ENCODE measurements at regions not wholly inside any gene's neighbourhood (a gene's known extent, or its start where the extent isn't known, plus 50 kb on each side); places are given as distances from the start of the nearest gene placed in this dataset.

DNA sequence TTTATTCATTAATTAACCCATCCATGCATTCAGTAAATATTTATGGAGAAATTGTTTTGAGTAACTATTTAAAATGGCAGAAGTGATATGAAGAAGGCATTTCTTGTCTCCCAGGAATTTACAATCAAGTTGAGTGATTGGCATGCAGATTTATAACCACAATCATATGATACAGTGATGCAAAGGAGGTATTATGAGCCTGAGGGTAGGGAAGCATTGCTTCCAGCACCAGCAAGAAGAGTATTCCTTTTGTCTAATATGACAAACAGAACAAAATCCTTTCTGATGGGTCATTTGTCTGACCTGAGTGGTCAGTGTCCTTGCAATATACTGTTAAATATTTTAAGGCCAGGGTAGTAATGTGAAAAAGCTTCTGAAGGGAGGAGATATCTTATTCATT, 244.2 kb upstream of the RGPD4 start:
- no peak for DNase-seq

DNA sequence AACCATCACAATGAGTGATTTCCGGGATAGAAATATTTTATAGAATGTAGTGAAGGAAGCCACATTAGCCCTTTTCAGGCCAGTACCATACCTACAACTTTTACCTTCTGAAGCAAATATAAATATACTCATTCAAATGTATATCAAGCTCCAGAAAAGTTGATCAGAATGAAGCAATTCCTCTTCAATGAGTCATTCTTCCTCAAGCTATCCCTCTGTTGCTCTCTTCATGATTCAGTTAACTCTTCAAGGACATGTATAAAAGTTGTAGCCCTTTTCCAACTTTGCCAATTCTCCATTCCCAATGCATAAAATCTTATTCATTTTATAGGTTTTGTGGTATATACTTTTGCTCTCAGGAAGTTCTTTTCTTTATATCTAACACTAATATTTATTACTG, 242.1 kb upstream of the RGPD4 start:
- DNase-seq = no peak

DNA sequence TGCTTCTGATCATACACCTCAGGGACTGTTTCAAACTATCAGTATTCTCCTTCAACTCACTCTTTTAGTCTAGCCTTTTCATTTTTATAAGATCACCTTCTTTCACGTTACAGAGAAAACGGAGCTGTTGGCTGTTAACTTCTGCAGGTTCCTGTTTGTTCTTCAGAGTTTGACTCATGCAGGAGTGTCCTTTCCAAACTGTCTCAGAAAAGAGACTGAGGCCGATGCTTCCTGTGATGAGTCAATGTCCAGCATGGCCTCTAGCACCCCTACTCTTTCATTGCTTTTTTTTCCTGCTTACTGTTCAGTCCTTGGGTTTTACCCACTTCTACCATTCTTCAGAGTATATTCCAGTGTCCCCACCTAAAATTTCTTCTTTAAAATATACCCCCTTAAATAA, 240.8 kb upstream of the RGPD4 start:
- no peak for DNase-seq

DNA sequence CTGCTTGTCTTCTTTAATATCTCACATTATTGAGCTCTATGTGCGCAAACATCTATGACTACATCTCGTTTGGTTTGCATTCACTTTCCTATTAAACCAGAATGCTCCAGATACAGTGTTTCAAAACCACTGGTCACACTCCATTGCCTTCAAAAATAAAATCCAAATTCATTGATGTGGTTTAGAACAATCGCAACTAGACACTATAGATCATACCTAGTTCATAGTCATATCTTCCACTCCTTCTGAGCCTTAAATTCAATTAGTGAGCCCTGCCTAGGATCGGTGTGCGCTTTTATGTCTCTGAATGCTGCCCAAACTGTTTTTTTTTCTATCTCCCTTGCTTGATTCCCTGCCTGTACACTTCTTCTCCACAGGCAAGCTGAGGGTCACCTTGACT, 238.5 kb upstream of the RGPD4 start:
- DNase-seq = no peak

DNA sequence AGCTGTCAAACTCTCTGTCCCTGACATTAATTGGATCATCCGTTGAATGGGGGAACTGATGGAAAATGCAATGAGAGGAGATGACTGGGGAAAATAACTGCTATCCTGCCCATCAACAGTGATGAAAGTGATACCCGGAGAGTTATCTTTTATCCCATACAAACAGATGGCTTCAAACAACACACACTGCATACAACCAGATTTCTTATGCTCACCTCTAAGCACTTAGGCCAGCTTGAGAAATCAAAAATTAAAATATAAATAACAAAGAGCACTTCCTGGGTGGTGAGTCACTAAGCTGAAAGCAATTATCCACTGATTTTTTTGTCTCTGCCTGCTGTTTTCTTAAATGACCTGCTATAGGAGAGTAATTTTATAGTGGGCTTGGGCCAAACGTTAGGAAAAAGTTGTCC, 237.6 kb upstream of the RGPD4 start:
- DNase-seq = no peak

DNA sequence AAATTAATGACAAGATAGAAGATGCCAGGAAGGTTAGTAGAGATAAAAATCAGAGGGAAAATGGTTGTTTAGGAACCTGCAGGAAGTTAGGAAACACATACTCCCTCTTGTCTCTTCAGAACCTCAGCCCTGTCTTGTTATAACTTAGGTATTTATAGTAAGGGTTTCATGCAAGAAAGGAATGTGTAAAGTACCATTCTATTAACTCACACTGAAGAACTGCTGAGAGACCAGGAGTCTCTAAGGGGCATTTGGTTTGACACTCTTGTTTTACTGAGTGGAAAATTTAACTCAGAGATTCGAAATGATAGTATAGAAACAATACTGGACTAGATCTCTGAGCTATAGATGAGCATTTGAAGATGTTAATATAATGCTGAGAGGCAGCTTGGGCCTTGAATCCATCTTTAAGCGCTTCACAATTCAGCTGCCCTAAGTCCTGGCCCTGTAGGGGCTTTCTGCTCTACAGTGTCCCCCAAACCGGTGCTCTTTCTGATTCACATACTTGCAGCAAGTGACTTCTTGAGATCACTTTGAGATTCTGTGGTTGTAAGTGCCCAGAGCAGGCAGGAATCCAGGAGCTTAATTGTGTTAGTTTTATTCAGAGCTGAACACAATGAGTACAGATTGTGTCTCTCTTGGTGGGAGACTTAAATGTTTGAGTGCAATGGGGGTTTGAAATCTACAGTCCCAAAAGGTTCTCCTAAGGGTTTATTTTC, 235.0 kb upstream of the RGPD4 start:
- no peak for DNase-seq

DNA sequence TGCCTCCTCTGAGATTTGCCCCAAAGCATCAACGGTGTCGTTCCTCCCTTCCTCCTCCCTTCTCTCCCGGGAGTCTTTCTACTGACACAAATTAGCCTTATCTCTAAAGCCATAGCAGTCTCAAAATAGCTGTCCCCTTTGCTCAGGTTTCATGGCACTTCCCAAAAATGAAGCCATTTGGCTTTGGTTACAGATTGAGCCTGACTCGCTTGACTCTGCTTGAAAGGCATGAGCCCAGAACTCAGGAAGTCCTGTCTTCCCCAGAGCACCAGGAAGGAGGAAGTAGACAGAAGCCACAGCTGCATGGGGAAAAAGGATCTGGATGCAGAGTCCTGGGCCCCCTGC, 234.4 kb upstream of the RGPD4 start:
- DNase-seq = no peak

DNA sequence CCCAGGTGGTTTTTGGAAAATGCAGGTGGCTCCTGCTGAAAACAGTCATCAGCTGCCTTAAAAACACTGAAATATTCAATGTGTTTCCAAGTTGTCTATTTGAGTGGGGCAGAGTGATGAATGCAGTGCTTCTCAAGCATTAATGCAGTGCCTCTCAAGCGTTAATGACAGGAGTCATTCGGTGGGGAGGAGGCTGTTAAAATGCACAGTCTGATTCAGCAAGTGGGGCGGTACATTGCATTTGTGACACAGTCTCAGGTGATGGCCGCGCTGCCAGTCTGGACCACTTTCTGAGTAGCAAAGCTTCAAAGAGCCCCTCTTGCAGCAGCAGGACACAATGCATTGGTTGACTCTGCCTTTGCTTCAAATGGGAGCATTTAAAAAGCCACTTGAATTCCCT, 231.4 kb upstream of the RGPD4 start:
- DNase-seq = no peak

DNA sequence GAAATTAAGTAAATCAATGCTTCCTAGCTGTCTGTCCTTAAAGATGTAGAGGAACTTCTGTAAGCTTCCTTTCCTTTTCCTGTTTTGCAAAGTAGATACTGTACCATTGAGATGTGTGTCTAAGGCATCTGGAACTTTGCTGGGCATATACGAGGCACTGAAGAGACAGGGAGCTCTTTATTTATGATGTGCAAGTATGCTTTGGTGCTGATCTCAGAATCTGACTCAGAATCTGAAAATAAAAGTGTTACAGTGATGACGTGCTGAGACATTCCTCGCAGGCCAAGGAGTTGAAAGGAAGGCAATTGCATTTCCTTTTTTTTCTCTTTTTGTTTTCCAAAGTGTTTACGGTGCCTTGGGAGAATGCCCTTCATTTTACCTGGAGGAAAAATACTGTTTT, 230.9 kb upstream of the RGPD4 start:
- no peak for DNase-seq

DNA sequence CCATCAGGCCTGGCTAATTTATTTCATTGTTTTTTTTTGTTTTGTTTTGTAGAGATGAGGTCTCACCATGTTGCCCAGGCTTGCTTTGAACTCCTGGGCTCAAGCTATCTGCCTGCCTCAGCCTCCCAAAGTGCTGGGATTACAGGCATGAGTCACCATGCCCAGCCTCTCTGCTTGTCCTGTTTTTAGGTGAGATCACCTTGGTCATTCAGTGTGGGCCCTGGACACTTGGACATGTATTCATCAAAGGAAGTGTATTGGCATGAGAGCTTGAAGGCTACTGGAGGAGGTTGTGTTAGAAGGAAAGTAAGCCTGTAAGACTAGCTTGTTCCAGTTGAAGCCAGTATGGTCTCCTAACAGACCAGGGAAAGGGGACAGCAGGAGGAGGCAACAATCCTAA, 229.2 kb upstream of the RGPD4 start:
- no peak for DNase-seq

DNA sequence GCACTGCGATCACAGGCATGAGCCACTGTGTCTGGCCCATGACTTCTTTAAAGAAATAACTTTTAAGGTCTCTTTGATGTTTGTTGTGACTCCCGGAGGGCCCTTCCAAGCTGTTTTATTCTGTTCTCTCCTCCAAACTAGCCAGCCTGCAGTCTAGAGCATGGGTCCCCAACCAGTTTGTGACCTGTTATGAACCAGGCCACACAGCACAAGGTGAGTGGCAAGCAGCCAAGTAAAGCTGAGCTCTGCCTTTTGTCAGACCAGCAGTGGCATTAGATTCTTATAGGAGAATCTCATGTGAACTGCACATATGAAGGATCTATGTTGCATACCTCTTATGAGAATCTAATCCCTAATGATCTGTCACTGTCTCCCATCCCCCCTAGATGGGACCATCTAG, 223.9 kb upstream of the RGPD4 start:
- DNase-seq = no peak

DNA sequence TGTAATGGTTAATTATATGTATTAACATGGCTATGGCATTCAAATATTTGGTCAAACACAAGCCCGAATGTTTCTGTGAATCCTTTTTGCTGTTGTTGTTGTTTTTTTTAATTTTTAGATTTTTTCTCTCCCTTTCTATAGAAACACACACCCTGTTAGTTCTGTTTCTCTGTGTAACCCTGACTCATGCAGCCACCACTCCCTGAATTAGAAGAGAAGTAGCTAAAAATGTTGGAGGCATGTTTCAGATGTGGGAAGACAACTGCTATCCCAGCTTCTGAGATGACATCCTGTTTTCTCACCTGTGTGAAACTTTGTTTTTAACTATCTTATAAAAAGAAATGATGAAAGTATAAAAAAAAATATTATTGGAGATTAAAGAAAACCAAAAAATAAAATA, 219.6 kb upstream of the RGPD4 start:
- no peak for DNase-seq

DNA sequence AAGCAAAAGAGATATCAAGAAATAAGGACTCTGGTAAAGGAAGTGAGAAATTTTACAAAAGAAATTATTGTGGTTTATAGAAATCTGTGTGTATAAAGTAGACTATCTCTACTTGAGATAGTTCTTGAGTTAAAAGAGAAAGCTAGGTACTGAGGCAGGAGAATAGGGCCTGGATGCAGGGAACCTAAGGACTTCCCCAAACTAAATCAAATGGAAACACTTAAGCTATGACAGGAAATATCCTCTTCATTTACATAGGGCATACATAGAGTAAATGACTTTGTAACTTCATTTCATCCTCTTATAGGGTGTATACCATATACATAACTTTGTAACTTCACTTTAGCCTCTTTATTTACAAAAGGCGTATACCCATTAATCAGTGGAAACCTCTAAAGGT, 219.2 kb upstream of the RGPD4 start:
- DNase-seq = no peak

DNA sequence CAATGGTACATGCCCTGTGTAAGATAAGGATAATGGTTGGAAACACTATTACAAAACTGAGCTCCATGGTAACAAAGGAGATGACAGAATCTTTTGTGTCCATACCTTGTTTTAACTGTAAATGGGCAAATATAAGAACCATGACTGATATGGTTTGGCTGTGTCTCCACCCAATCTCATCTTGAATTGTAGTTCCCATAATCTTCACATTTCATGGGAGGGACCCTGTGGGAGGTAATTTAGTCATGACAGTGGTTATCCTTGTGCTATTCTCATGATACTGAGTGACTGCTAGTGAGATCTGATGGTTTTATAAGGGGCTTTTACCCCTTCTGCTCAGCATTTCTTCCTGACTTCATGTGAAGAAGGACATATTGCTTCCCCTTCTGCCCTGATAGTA, 211.7 kb upstream of the RGPD4 start:
- DNase-seq = no peak

DNA sequence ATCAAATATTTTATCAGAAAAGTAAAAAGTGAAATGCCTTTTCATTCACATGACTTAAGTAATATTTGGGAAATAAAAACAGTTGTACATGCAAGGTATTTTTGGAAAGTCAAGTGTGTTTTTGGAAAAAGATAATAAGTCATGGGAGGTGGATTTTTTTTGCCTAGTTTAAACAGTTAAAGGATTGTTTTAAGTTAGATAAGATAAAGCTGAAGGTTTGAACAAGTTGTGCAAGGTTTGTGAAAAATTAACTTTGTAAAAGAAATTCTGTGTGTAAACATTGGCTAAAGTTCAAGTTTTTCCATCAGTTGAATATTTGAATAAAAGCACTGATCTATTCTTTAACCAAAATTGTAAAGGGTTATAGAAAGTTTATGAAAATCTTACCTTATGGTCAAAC, 207.9 kb upstream of the RGPD4 start:
- DNase-seq = no peak

DNA sequence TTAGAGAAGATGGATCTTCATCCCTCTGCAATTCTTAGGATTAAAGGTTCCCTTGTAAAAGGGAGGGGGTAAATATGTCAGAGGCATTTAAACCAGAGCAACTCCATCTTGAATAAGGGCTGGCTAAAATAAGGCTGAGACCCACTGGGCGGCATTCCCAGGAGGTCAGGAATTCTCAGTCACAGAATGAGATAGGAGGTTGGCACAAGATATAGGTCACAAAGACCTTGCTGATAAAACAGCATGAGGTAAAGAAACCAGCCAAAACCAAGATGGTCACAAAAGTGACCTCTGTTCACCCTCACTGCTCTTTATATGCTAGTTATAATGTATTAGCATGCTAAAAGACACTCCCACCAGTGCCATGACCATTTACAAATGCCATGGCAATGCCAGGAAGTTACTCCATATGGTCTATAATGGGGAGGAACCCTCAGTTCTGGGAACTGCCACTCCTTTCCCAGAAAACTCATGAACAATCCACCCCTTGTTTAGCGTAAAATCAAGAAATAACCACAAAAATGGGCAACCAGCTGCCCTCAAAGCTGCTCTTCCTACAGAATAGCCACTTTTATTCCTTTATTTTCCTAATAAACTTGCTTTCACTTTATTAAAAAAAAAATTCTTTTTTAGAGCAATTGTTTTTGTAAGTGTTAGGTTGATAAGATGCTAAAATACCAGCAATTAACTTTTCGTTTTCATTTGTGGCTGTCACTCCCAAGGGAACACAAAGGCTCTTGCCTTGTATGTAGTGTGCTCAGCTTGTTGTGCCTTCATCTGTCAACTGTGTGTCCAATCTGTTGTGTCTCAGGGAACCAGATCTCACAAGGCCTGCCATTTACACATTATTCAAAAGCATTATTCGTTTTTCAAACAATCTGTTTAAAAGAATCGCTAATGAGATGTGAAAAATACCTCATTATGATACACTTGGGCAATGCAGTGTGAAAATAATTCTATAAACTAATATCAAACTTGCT, 205.2 kb upstream of the RGPD4 start:
- no peak for DNase-seq

DNA sequence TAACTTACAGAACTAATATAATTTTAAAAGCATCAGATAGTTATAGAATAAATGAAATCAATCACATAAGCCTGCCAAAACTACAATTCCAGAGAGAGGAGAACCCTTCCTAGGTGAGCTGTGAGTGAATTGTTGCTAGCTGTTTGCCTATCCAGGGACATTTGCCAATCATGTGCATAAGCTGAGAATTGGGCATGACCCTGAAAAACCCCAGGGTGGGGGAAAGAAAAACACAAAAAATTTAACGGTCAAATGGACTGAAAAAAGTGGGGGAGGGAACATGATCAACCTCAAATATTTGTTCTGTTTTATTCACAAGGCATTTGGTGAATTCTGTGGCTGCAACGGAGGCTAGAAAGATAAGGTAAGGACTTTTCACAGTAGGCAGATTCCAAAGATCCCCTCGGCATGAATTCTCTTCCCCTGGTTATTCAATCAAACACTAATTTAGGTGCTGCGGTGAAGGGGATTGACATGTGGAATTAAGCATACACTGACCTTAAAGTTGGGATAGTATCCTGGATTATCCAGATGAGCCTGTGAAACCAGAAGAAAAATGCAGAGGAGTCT, 203.9 kb upstream of the RGPD4 start:
- no peak for DNase-seq

DNA sequence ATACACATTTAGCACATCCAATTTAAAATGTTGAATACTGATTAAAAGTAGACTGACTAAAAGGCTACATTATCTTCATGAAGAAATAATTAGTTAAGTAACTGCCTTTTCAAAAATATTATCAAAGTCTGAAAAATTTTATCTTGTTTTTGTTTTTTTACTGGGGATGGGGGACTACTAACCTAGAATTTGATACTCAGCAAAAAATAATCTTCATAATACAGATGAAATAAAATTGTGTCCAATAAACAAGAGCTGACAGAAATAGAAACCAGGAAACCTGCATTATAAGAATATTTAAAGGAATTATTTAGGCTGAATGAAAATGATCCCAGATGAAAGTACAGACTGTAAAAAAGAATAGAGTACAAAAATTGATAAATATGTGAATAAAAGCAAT, 200.7 kb upstream of the RGPD4 start:
- no peak for DNase-seq

DNA sequence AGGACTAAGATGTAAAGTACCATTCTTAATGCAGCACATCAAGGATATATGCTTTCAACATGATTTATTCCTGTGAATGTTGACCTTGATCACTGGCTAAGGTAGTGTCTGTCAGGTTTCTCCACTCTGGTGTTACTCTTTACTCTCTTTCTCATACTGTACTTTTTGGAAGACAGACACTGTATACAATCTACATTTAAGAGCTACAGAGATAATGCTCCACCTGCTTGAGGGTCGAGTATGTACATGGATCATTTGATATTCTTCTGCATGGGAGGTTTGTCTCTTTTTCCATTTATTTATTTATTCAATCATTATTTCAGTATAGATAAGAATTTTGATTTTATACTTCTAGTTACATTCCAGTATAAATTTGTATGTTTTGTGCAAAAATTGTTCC, 199.5 kb upstream of the RGPD4 start:
- no peak for DNase-seq

DNA sequence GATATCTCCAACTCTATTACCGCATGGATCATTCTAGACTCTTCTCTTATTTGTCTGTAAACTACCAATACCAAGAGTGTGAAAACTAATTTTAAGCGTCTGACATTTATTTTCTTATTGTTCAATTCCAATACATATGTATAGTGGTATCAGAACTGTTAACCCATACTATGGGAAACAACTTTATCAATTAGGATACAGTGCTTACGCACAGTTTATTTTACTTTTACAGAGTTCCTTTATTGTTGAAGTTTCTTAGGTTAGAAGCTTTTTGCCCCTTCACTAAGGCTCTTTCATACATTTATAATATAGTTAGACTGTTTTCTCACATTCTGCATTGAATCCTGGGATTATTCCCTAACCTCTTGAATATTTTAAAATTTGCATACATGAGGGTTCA, 198.8 kb upstream of the RGPD4 start:
- no peak for DNase-seq

DNA sequence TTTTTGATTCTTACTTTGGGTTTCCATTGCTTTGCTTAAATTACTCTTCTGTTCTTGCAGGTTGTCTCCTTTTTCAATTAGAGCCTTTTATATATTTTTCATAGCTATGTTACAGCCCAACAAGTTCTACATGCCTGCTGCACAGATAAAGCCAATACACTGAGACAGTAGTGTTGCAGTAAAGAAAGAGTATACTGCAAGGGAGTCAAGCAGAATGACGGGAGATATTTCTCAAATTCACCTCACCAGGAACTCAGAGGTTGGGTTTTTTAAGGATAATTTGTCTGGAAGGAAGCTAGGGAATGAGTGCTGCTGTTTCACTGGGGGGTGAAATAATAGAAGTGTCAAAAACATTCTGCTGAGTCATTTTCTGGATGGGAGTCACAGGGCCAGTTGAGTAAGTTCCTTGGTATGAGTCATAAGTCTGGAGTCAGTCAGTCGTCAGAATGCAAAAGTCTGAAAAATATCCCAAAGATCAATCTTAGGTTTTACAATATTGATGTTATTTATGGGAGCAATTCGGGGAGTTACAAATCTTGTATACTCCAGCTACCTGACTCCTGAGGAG, 193.0 kb upstream of the RGPD4 start:
- DNase-seq = no peak

DNA sequence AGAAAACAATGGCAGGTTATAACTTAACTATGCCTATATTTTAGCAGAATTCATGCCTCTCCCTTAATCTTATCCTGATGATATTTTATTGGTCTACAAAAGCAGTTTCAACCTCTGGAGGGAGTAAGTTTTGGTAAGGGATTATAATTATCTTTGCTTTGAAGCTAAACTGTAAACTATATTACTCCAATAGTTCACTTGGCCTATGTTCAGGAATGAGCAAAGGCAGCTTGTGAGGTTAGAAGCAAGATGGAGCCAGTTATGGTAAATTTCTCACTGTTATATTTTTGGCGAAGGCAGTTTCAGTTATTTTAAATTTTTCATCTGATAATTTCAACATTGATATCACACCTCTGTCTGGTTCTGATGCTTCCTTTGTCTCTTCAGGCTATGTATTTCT, 192.5 kb upstream of the RGPD4 start:
- DNase-seq = no peak

DNA sequence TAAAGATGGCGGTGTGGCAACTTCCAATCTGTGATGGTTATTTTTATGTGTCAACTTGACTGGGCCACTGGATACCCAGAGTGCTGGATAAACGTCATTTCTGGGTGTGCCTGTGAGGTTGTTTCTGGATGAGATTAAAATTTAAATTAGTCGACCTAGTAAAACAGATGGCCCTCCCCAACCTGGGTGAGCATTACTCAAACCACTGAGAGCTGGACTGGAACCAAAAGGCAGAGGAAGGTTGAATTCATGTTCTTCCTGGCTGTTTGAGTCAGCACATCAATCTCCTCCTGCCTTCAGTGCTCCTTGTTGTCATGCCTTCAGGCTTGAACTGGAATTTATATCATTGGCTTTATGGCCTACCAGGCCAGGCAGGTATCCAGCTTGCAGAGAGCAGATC, 190.8 kb upstream of the RGPD4 start:
- DNase-seq = no peak

DNA sequence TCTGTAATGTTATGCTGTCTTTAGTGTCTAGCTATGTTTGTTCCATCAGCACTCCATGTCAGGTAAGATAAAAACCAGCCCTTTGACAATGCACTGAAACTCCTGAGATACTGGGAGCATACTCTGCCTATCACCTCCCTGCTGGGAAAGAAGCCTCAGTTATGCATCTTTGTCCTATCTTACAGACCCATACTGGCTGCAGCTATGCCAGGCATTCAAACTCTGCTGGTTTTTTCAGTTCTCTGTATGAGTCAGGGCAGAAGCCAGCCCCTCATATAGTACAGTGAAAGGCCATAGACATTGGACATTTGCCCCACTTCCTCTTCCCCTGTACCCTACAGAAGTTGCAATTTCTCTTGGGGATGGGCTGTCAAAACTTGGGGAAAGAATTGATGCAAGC, 181.1 kb upstream of the RGPD4 start:
- no peak for DNase-seq
